Glutamatergic neuron (in vitro differentiated cells): ENCODE measurements at regions not wholly inside any gene's neighbourhood (a gene's known extent, or its start where the extent isn't known, plus 50 kb on each side); places are given as distances from the start of the nearest gene placed in this dataset.

Experiments
- DNase-seq: peaks from one replicate; pipeline ENCODE4 v3.0.0; 2022
- H3K27ac Mint-ChIP-seq: one replicate; pipeline ENCODE4 v1.8.0; 2020; ENCODE audit warnings: mild to moderate bottlenecking, mixed read lengths, inconsistent platforms; ENCODE audit not compliant: unreplicated experiment
- H3K27me3 Mint-ChIP-seq: one replicate; pipeline ENCODE4 v1.8.0; 2020; ENCODE audit warnings: mild to moderate bottlenecking, moderate library complexity, mixed read lengths, inconsistent platforms; ENCODE audit not compliant: unreplicated experiment
- H3K36me3 Mint-ChIP-seq: one replicate; pipeline ENCODE4 v1.8.0; 2020; ENCODE audit warnings: mild to moderate bottlenecking, mixed read lengths, inconsistent platforms; ENCODE audit not compliant: unreplicated experiment
- H3K4me1 Mint-ChIP-seq: one replicate; pipeline ENCODE4 v1.8.0; 2020; ENCODE audit warnings: mild to moderate bottlenecking, low read depth, mixed read lengths, inconsistent platforms; ENCODE audit not compliant: unreplicated experiment
- H3K4me3 Mint-ChIP-seq: one replicate; pipeline ENCODE4 v1.8.0; 2020; ENCODE audit warnings: mild to moderate bottlenecking, mixed read lengths, inconsistent platforms; ENCODE audit not compliant: unreplicated experiment
- H3K9me3 Mint-ChIP-seq: one replicate; pipeline ENCODE4 v1.8.0; 2020; ENCODE audit warnings: mild to moderate bottlenecking, moderate library complexity, mixed read lengths, inconsistent platforms; ENCODE audit not compliant: unreplicated experiment
- TF ChIP-seq, protein P1 (sequence below): fragments of 200-600 bp; sonication (generic); IDR thresholded peaks from one replicate; pipeline ENCODE4 v1.5.0; 2021; ENCODE audit not compliant: partially characterized antibody, unreplicated experiment

DNA sequence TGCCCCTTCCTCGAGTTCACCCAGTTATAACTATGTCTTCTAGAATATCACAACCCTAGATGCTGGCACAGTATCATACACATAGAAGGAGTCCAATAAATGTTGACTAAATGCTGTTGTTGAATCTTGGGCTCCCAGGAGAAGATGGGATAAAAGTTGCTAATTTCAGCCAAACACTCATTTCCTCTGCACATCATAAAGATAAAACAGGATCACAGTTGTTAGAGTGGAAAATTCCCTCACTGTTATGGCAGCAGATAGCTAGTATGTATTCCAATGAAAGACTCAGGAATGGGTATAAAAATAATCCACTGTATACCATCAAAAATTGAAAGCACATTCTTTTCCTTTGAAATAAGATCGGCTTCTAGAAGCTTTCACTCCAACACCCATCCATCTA, 294.9 kb upstream of the TSHZ2 start:
- TF ChIP-seq, protein P1, sequence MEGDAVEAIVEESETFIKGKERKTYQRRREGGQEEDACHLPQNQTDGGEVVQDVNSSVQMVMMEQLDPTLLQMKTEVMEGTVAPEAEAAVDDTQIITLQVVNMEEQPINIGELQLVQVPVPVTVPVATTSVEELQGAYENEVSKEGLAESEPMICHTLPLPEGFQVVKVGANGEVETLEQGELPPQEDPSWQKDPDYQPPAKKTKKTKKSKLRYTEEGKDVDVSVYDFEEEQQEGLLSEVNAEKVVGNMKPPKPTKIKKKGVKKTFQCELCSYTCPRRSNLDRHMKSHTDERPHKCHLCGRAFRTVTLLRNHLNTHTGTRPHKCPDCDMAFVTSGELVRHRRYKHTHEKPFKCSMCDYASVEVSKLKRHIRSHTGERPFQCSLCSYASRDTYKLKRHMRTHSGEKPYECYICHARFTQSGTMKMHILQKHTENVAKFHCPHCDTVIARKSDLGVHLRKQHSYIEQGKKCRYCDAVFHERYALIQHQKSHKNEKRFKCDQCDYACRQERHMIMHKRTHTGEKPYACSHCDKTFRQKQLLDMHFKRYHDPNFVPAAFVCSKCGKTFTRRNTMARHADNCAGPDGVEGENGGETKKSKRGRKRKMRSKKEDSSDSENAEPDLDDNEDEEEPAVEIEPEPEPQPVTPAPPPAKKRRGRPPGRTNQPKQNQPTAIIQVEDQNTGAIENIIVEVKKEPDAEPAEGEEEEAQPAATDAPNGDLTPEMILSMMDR, result no peak
- H3K4me3 Mint-ChIP-seq, result no peak overlapping the region
- H3K27ac Mint-ChIP-seq, result no peak overlapping the region
- no peaks in the 10 kb centered on the region for H3K27me3 Mint-ChIP-seq
- peaks cover 1% of the 10 kb centered on the region for H3K4me1 Mint-ChIP-seq
- H3K36me3 Mint-ChIP-seq, result no peaks in the 10 kb centered on the region
- no peaks in the 10 kb centered on the region for H3K9me3 Mint-ChIP-seq
- DNase-seq, result no peak

DNA sequence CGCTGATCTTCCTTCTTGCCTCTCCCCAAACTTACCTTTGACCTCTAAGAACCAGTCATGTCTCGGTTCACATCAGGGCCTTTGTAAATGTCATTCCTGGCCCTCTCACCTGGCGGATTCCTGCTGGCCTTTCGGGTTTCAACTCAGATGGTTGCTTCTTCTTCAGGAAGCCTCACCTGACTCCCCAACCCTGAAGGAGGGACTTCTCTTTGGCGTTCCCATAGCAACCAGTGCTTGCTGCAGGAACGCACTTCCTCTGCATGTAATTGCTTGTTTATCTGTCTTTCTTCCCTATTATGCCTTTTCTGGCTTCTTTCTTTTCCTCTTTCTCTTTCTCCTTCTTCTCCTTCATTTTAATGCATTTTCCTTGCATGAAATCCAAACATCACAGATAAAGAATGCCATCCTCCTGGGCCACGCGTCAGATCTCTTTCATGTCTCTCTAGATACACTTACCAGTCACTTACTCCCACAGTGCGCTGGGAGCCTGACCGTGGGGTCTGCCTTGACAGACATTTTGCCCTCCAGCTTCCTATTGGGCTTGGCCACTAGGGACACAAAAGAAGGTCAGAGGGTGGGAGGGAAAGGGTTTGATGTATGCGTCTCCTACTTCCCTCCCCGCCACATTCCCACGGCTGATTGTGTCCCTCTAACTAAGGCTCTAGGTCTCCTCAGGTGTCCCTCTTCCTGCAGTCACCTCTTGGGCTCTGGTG, 295.7 kb upstream of the TSHZ2 start:
- no peaks in the 10 kb centered on the region for H3K36me3 Mint-ChIP-seq
- no peak overlapping the region for H3K27ac Mint-ChIP-seq
- no peak for DNase-seq
- H3K4me3 Mint-ChIP-seq, result no peak overlapping the region
- H3K9me3 Mint-ChIP-seq, result no peaks in the 10 kb centered on the region
- TF ChIP-seq, protein P1, result no peak
- H3K4me1 Mint-ChIP-seq, result peaks cover 1% of the 10 kb centered on the region
- no peaks in the 10 kb centered on the region for H3K27me3 Mint-ChIP-seq

DNA sequence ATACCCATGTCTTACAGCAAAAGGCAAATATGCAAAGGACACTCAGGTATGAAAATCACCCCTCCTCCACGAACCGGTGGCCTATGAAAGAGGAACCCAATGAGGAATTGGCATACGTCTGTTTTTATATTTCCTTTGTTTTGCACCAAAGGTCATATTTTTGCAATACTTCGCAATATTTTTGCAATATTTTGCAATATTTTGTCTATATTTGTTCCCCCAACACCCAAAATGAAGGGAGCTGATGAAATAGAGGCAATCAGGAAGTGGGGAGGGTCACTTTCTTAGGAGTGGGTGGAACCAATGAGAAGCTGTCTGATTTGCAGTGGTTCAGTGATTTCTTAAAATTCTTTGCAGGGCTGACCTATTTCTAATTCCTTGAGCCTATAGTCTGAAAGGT, 296.8 kb upstream of the TSHZ2 start:
- TF ChIP-seq, protein P1, result no peak
- Mint-ChIP-seq H3K27ac (no peak overlapping the region), H3K9me3 (no peaks in the 10 kb centered on the region), H3K36me3 (no peaks in the 10 kb centered on the region), H3K4me3 (no peak overlapping the region), H3K4me1 (peaks cover 1% of the 10 kb centered on the region), H3K27me3 (no peaks in the 10 kb centered on the region)
- DNase-seq, result no peak

DNA sequence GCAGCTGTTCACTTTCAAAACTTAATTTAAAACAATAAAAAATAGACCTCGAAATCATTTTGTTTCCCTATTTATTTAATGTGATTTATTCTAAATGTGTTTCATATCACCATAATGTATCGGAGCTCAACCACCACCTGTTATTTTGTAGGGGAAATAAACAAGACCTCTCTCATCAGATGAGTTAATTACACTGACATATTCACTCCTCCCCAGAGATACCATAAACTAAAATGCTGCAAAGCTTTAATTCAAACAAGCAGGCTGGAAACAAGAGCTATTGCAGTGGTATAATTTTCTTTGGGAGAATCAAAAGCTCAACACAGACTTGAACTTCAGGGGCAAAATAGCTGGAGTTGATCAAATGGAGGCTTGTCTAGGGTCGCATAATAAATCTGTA, 303.5 kb upstream of the TSHZ2 start:
- H3K9me3 Mint-ChIP-seq, result no peaks in the 10 kb centered on the region
- no peak overlapping the region for H3K27ac Mint-ChIP-seq
- no peaks in the 10 kb centered on the region for H3K4me1 Mint-ChIP-seq
- peaks cover 5% of the 10 kb centered on the region for H3K27me3 Mint-ChIP-seq
- TF ChIP-seq, protein P1, result no peak
- H3K36me3 Mint-ChIP-seq, result no peaks in the 10 kb centered on the region
- no peak overlapping the region for H3K4me3 Mint-ChIP-seq
- DNase-seq, result no peak

DNA sequence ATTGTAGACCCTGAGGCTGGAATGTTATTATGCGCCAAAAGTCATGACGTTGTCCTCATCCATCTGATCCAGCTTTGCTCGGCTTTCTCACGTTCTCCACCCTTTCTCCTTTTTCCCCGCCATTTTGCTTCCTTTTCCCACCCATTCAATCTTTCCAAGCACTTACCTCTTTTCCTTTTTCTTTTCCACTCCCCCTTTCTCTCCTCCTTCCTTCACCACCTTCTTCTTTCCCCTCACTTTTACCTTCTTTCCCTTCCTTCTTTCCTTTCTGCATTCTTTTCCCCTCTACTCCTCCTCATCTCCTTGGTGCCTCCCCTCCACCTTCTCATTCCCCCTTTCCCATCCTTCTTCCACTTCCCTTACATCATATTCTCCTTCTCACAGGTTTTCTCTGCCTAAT, 304.8 kb upstream of the TSHZ2 start:
- peaks cover 5% of the 10 kb centered on the region for H3K27me3 Mint-ChIP-seq
- H3K27ac Mint-ChIP-seq, result no peak overlapping the region
- no peak overlapping the region for H3K4me3 Mint-ChIP-seq
- TF ChIP-seq, protein P1, result no peak
- no peak for DNase-seq
- H3K4me1 Mint-ChIP-seq, result no peaks in the 10 kb centered on the region
- H3K9me3 Mint-ChIP-seq, result no peaks in the 10 kb centered on the region
- no peaks in the 10 kb centered on the region for H3K36me3 Mint-ChIP-seq
